IPS-NIHi7 (cell line): ENCODE measurements at regions not wholly inside any gene's neighbourhood (a gene's known extent, or its start where the extent isn't known, plus 50 kb on each side); places are given as distances from the start of the nearest gene placed in this dataset.
"Not testable (repeated sequence)": the region's sequence is repeated elsewhere in the genome, so short reads cannot be mapped to it uniquely, and the experiment has no call there.

Experiments used
- DNase-seq: peaks from one replicate; pipeline ENCODE4 v3.0.0; 2012; ENCODE audit warnings: mixed read lengths; ENCODE audit errors: extremely low spot score

- no peak for DNase-seq
Measured at GRCh38 chr5:116896001-116896400, 321.4 kb upstream of the SEMA6A start.

- no peak for DNase-seq
Measured at GRCh38 chr5:116892993-116893392, 318.4 kb upstream of the SEMA6A start.

DNA sequence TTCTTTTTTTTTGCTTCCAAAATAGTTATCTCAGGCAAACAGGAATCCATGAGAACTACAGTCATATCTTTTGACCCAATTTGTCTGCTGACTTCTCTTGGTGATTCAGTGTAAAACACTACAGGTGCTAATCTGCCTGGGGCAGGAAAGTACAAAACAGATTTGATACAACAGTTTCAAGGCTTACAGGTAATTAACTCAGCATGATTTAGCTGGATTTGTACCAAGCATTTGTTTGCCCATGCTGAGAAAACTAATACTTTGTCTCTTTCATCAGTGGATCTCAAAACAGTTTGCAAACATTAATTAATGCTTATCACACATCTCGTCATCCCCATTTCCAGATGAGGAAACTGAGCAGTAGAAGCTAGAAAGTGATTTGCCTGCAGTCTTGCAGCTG, 312.5 kb upstream of the SEMA6A start:
- no peak for DNase-seq

GRCh38 chr5:116885825-116886224, 311.2 kb upstream of the SEMA6A start:
- DNase-seq, result no peak

DNA sequence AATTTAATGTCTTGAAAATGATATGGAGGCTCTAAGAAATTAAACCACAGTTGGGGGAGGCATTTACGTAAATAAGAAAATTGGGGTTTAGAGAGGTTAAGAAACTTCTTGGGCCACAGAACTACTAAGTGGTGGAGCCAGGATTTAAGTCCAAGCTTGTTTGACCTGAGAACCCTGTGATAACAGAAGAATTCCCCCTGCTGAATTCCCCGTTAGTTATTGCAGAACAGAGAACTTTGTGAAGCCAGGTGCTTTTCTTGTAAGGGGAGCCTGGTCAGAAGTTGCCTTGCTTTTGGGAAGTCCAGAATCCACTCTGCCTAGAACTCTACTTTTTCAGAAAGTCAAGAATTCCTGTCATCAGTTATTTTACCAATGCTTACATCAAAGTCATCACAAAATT, 309.3 kb upstream of the SEMA6A start:
- DNase-seq, result no peak

- DNase-seq, result no peak
Measured at GRCh38 chr5:116881921-116882531, 307.4 kb upstream of the SEMA6A start.

GRCh38 chr5:116880601-116881000, 306.0 kb upstream of the SEMA6A start:
- DNase-seq, result no peak

- no peak for DNase-seq
Measured at GRCh38 chr5:116880150-116880549, 305.5 kb upstream of the SEMA6A start.

GRCh38 chr5:116876240-116876840, 301.7 kb upstream of the SEMA6A start:
- no peak for DNase-seq

DNA sequence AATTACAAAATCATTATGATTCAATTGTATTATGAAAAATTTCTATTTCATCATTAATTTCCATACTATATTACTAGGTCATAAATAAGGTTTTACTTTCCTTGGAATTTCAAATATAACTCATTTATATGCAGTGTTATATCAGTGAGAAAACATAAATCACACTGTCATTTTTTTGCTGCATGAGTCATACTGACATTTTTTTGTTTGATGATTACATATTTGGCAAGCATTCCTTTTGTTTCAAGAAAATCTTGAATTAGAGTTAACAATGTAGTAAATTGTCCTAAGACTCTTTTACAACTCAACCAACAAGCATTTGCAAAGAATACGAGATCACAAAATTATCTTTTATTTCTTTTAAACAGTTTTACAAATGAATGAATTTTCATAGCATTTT, 298.4 kb upstream of the SEMA6A start:
- DNase-seq, result no peak

- DNase-seq, result no peak
Measured at GRCh38 chr5:116872486-116872885, 297.9 kb upstream of the SEMA6A start.

- DNase-seq, result not testable (repeated sequence)
Measured at GRCh38 chr5:116867825-116868224, 293.2 kb upstream of the SEMA6A start.

DNA sequence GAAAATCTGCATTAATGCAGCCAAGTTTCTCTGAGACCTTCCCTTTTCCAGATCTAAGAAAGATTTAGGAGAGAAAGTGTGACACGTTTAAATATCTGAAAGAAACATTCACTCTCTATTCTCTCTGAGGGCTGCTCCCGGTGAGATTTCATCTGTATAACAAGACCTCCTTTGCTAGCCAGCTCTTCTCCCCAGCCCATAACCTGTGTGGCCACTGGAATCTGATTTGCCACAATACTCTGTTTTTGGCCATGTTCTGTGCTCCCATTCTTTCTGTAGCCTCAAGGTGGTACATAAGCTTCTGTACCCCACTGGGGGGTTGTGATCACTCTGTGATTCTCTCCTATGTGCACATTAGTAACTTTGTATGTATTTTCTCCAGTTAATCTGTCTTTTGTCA, 291.0 kb upstream of the SEMA6A start:
- no peak for DNase-seq

DNA sequence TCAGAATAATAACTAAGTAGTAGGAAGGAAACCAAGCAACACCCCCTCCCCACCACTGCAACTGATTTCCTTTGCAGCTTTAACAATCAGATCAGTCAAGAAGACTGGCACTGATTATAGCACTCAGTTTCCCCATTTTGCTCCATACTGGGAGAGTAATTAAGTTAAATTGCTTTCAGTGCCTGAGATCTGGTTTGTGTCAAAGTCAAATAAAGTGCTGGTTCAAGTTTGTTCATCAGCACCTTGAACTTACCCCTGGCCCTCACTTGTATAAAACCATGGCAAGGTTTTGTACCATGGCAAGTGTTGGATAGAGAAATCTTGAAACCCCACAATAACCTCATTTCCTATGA, 290.2 kb upstream of the SEMA6A start:
- DNase-seq, result no peak

DNA sequence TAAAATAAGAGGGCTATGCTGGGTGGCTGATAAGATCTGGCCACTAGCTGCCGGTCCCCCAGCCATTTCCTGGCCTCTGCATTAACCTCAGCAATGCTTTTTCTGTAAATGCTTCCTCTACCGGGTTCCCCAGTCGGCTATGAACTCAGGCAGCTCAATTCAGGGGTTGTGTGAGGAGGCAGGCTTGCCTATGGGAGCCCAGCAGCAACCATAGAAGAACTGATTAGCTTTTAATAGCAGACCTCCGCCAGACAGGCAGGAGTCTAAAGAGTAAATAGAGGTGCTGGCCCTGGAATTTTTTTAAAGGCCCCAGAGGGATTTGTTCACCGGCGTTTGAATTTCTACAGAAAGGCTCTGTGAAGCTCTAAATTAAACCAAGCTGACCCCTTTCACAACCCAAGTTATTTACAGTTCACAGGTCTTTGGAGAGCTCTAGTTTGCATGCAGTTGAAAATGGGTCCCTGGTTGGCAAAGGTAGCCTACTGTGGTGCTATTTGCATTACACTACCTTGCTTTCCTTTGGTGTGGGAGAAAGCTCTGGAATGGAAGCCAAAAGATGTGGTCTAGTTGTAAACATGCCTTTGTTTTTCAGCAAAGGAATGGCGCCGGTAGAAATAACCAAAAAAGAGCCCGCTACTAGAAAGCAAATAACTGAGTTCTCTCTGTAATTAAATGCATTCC, 289.7 kb upstream of the SEMA6A start:
- peak; percentile 61 for DNase-seq

DNA sequence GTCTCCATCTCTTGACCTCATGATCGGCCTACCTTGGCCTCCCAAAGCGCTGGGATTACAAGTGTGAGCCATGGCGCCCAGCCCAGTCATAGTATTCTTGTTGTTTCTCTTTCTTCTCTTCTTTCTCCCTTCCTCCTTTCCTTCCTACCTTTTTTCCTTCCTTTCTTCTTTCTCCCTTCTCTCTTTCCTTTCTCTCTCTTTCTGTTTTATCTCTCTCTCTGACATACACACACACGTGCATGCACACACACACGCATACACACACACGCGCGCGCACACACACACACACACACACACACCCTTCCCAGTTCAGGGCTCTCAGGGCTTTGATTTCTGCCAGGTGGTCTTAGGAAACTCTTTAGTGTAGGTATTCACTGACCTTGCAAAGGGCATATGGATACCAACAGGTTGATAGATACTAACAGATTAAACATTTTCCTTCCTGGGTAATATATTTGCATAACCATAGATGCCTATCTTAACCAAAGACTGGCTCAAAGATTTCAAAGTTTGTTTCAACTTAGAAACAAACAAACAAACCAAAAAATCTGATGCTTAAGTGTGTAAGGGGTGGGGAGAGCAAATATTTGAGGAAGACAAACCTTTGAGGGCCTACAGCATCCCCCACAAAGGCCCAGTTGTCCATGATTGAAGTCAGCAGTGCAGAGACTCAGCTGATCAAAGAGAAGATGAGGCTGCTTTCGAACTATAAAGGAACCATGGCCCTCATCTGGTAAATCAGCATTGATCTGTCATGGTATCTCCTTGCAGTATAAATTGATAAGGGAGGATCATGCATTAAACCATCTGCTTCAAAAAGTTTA, 288.2 kb upstream of the SEMA6A start:
- no peak for DNase-seq

- no peak for DNase-seq
Measured at GRCh38 chr5:116861666-116862065, 287.0 kb upstream of the SEMA6A start.

DNA sequence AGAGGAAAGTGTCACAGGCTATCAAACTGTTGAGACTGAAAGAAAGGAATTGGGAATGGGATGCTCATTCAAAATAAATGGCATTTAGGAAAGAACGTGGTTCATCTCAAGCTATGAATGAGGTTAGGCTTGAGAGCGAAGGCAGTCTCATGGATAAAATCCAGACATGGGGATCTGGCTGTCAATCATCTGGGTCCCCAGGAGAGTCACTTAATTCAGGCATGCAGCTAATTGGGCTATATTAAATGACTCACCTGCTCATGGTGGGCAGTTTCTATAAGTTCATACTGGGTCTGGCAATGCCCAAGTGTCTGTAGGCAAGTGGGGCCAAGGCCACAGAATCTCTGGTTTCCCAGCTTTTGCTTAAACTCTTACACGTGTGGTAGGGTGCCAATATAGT, 286.5 kb upstream of the SEMA6A start:
- DNase-seq, result no peak

DNA sequence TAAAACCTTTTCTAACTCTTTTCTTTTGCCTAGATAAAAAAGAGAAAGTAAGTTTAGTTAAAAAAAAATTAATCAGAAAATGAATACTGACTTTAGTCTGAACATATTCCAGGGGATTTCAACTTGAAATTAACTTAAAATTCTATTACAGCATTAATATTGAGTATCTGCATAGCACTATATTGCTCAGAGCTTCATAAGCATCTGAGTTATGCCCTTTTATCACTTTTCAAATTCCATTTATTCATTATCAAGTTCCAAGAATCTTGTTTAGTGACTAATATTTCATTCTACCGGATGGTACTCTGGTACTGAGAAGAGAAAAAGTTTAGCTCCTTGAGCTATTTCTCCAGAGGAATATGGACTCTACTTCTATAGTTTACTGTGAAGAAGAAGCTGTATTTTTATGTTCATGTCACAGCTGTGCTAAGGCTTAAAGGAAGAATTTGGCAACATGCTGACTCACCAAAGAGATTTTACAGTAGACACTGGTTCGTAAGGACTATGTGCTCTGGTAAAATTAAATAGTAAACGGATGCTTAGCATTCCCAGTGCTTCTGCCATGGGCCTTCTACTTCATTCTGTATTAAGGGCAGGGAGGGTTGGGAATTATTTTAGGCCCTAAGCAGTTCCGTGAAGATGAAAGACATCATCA, 285.2 kb upstream of the SEMA6A start:
- DNase-seq, result no peak

GRCh38 chr5:116858705-116859333, 284.2 kb upstream of the SEMA6A start:
- DNase-seq, result no peak

GRCh38 chr5:116858020-116858419, 283.4 kb upstream of the SEMA6A start:
- not testable (repeated sequence) for DNase-seq

GRCh38 chr5:116856271-116856670, 281.6 kb upstream of the SEMA6A start:
- DNase-seq, result no peak
